Neural cell (in vitro differentiated cells): ENCODE measurements at regions not wholly inside any gene's neighbourhood (a gene's known extent, or its start where the extent isn't known, plus 50 kb on each side); places are given as distances from the start of the nearest gene placed in this dataset.

ENCODE experiments used
- EP300 ChIP-seq: fragments of 450-650 bp; conservative IDR thresholded peaks from 2 replicates; pipeline ENCODE4 v1.6.1; 2014; ENCODE audit warnings: antibody characterized with exemption, mild to moderate bottlenecking, moderate library complexity; ENCODE audit not compliant: poor library complexity, severe bottlenecking
- EZH2 ChIP-seq: fragments of 200-600, 300-800 bp; shearing (Covaris generic), sonication (generic); IDR thresholded peaks from 2 replicates; pipeline ENCODE4 v1.6.1; 2014; ENCODE audit warnings: antibody characterized with exemption, low read length, borderline replicate concordance, mild to moderate bottlenecking; ENCODE audit not compliant: insufficient read depth, poor library complexity, severe bottlenecking
- MXI1 ChIP-seq: fragments of 450-650 bp; conservative IDR thresholded peaks from 2 replicates; pipeline ENCODE4 v1.6.1; 2014; ENCODE audit warnings: antibody characterized with exemption, mild to moderate bottlenecking; ENCODE audit not compliant: poor library complexity, severe bottlenecking
- POLR2AphosphoS5 ChIP-seq: IDR thresholded peaks from 2 replicates; pipeline ENCODE4 v1.6.1; 2012
- RAD21 ChIP-seq: fragments of 450-650 bp; conservative IDR thresholded peaks from 2 replicates; pipeline ENCODE4 v1.6.1; 2014; ENCODE audit warnings: antibody characterized with exemption, mild to moderate bottlenecking, moderate library complexity
- SMC3 ChIP-seq: fragments of 450-650 bp; conservative IDR thresholded peaks from 2 replicates; pipeline ENCODE4 v1.6.1; 2014; ENCODE audit warnings: antibody characterized with exemption, mild to moderate bottlenecking, moderate library complexity; ENCODE audit not compliant: poor library complexity
- TAF1 ChIP-seq: IDR thresholded peaks from 2 replicates; pipeline ENCODE4 v1.6.1; 2012; ENCODE audit warnings: low read depth
- TF ChIP-seq, protein P1 (sequence below): IDR thresholded peaks from 2 replicates; pipeline ENCODE4 v1.6.1; 2012; ENCODE audit warnings: borderline replicate concordance
- TF ChIP-seq, protein P2 (sequence below): fragments of 450-650 bp; IDR thresholded peaks from 2 replicates; pipeline ENCODE4 v1.5.1; 2014; ENCODE audit warnings: antibody characterized with exemption, mild to moderate bottlenecking, moderate library complexity; ENCODE audit not compliant: poor library complexity, severe bottlenecking

DNA sequence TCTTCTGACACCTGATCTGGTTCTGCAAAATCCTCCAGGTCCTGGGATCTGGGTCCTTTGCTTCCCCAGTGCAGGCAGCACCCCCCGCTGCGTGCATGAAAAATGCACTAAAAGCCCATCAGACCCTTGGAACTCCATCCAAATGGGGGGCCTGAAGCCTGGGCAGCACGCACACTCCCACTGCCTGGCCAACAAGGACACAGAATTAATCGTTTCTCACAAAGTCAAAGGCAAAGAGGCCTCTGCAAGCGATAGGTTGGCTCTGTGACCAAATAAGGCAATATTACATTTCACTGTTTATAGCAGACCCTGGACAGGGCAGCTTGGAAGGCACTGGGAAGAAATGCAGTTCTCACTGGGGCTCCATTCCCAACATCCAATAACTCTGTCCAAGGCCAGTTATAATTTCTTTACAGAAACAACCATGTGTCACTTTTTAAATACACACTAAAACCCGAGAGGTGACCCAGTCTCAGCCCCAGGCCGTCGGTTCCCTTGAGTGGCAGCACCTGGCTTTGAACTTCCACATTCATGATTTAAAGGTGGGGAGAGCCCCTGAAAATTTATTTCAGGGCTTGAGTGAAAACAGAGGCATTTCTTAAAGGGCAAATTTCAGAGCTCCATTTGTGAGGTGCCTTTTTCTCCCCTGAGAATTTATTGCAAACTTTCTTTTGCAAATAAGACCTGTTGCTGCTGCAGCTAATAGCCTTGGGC lies 114.4 kb upstream of the ANO1 start:
- TF ChIP-seq, protein P1, sequence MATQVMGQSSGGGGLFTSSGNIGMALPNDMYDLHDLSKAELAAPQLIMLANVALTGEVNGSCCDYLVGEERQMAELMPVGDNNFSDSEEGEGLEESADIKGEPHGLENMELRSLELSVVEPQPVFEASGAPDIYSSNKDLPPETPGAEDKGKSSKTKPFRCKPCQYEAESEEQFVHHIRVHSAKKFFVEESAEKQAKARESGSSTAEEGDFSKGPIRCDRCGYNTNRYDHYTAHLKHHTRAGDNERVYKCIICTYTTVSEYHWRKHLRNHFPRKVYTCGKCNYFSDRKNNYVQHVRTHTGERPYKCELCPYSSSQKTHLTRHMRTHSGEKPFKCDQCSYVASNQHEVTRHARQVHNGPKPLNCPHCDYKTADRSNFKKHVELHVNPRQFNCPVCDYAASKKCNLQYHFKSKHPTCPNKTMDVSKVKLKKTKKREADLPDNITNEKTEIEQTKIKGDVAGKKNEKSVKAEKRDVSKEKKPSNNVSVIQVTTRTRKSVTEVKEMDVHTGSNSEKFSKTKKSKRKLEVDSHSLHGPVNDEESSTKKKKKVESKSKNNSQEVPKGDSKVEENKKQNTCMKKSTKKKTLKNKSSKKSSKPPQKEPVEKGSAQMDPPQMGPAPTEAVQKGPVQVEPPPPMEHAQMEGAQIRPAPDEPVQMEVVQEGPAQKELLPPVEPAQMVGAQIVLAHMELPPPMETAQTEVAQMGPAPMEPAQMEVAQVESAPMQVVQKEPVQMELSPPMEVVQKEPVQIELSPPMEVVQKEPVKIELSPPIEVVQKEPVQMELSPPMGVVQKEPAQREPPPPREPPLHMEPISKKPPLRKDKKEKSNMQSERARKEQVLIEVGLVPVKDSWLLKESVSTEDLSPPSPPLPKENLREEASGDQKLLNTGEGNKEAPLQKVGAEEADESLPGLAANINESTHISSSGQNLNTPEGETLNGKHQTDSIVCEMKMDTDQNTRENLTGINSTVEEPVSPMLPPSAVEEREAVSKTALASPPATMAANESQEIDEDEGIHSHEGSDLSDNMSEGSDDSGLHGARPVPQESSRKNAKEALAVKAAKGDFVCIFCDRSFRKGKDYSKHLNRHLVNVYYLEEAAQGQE = no peak
- TF ChIP-seq, protein P2, sequence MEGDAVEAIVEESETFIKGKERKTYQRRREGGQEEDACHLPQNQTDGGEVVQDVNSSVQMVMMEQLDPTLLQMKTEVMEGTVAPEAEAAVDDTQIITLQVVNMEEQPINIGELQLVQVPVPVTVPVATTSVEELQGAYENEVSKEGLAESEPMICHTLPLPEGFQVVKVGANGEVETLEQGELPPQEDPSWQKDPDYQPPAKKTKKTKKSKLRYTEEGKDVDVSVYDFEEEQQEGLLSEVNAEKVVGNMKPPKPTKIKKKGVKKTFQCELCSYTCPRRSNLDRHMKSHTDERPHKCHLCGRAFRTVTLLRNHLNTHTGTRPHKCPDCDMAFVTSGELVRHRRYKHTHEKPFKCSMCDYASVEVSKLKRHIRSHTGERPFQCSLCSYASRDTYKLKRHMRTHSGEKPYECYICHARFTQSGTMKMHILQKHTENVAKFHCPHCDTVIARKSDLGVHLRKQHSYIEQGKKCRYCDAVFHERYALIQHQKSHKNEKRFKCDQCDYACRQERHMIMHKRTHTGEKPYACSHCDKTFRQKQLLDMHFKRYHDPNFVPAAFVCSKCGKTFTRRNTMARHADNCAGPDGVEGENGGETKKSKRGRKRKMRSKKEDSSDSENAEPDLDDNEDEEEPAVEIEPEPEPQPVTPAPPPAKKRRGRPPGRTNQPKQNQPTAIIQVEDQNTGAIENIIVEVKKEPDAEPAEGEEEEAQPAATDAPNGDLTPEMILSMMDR = no peak
- TF ChIP-seq EZH2 (no peak), POLR2AphosphoS5 (no peak), SMC3 (no peak), EP300 (no peak), RAD21 (no peak), TAF1 (no peak), MXI1 (no peak)
